ENCODE measurements at regions not wholly inside any gene's neighbourhood (a gene's known extent, or its start where the extent isn't known, plus 50 kb on each side); places are given as distances from the start of the nearest gene placed in this dataset.

- POLR2A ChIA-PET: no interaction called here
Measured at GRCh38 chr5:97489010-97489840, 306.2 kb upstream of the RIOK2 start.

GRCh38 chr5:97494465-97494864, 311.4 kb upstream of the RIOK2 start:
- no peaks in the 10 kb centered on the region for H3K4me1 ChIP-seq (ENCODE audit: control extremely low read depth in 1 of 4, control insufficient read depth in 4 of 4, insufficient read depth in 4 of 4, low read length in 3 of 4)
- no peak overlapping the region for H3K27ac ChIP-seq (ENCODE audit: insufficient read depth in 1 of 2, low read depth in 1 of 2, low read length in 2 of 2, poor library complexity in 1 of 2, severe bottlenecking in 2 of 2)
- DNase-seq: no peak
- CTCF ChIA-PET: no interaction called here
- peaks cover 0 to 2% (median 0%) of the 10 kb centered on the region in 5 experiments for H3K9me3 ChIP-seq (ENCODE audit: control extremely low read depth in 1 of 5, control insufficient read depth in 4 of 5, insufficient read depth in 2 of 5, low read depth in 1 of 5, low read length in 4 of 5)
- POLR2A ChIA-PET: no interaction called here
- no peaks in the 10 kb centered on the region for H3K27me3 ChIP-seq (replicated peaks in 2 of 5; ENCODE audit: control insufficient read depth in 4 of 5, insufficient read depth in 5 of 5, low read length in 4 of 5)
- H3K36me3 ChIP-seq (ENCODE audit: control insufficient read depth in 4 of 4, insufficient read depth in 4 of 4, low read length in 3 of 4): no peaks in the 10 kb centered on the region
- no peak overlapping the region for H3K4me3 ChIP-seq (ENCODE audit: control insufficient read depth in 1 of 7, extremely low read depth in 1 of 7, insufficient read depth in 4 of 7, low read depth in 2 of 7, low read length in 6 of 7)
- WGBS (ENCODE audit: insufficient coverage): 97% methylated on average over 3 of the region's 3 CpGs

More at GRCh38 chr5:97489010-97489840, 306.2 kb upstream of the RIOK2 start:
- DNase-seq: no peak
- Histone ChIP-seq H3K27ac (ENCODE audit: insufficient read depth in 1 of 2, low read depth in 1 of 2, low read length in 2 of 2, poor library complexity in 1 of 2, severe bottlenecking in 2 of 2) (no peak overlapping the region), H3K4me1 (ENCODE audit: control extremely low read depth in 1 of 4, control insufficient read depth in 4 of 4, insufficient read depth in 4 of 4, low read length in 3 of 4) (no peaks in the 10 kb centered on the region), H3K36me3 (ENCODE audit: control insufficient read depth in 4 of 4, insufficient read depth in 4 of 4, low read length in 3 of 4) (no peaks in the 10 kb centered on the region), H3K9me3 (ENCODE audit: control extremely low read depth in 1 of 5, control insufficient read depth in 4 of 5, insufficient read depth in 2 of 5, low read depth in 1 of 5, low read length in 4 of 5) (peaks cover 0 to 2% (median 0%) of the 10 kb centered on the region in 5 experiments), H3K27me3 (replicated peaks in 2 of 5; ENCODE audit: control insufficient read depth in 4 of 5, insufficient read depth in 5 of 5, low read length in 4 of 5) (no peaks in the 10 kb centered on the region), H3K4me3 (ENCODE audit: control insufficient read depth in 1 of 7, extremely low read depth in 1 of 7, insufficient read depth in 4 of 7, low read depth in 2 of 7, low read length in 6 of 7) (no peak overlapping the region)
- 88% methylated on average over 8 of the region's 8 CpGs for WGBS (ENCODE audit: insufficient coverage)
- CTCF ChIA-PET: no interaction called here

- Histone ChIP-seq H3K4me3 (ENCODE audit: control insufficient read depth in 1 of 7, extremely low read depth in 1 of 7, insufficient read depth in 4 of 7, low read depth in 2 of 7, low read length in 6 of 7) (no peak overlapping the region), H3K27ac (ENCODE audit: insufficient read depth in 1 of 2, low read depth in 1 of 2, low read length in 2 of 2, poor library complexity in 1 of 2, severe bottlenecking in 2 of 2) (no peak overlapping the region), H3K9me3 (ENCODE audit: control extremely low read depth in 1 of 5, control insufficient read depth in 4 of 5, insufficient read depth in 2 of 5, low read depth in 1 of 5, low read length in 4 of 5) (no peaks in the 10 kb centered on the region), H3K36me3 (ENCODE audit: control insufficient read depth in 4 of 4, insufficient read depth in 4 of 4, low read length in 3 of 4) (no peaks in the 10 kb centered on the region), H3K4me1 (ENCODE audit: control extremely low read depth in 1 of 4, control insufficient read depth in 4 of 4, insufficient read depth in 4 of 4, low read length in 3 of 4) (no peaks in the 10 kb centered on the region), H3K27me3 (replicated peaks in 2 of 5; ENCODE audit: control insufficient read depth in 4 of 5, insufficient read depth in 5 of 5, low read length in 4 of 5) (no peaks in the 10 kb centered on the region)
- DNase-seq: no peak
- POLR2A ChIA-PET: interaction anchor here (0.7 kb wide), 1 partner anchor 15 kb away, joined by 4 read pairs; no protein-coding TSS in a partner anchor
- CTCF ChIA-PET: no interaction called here
Measured at GRCh38 chr5:97495301-97495700, 312.3 kb upstream of the RIOK2 start.

GRCh38 chr5:97496037-97496436, 313.0 kb upstream of the RIOK2 start:
- no peak for DNase-seq
- Histone ChIP-seq H3K4me1 (ENCODE audit: control extremely low read depth in 1 of 4, control insufficient read depth in 4 of 4, insufficient read depth in 4 of 4, low read length in 3 of 4) (no peaks in the 10 kb centered on the region), H3K9me3 (ENCODE audit: control extremely low read depth in 1 of 5, control insufficient read depth in 4 of 5, insufficient read depth in 2 of 5, low read depth in 1 of 5, low read length in 4 of 5) (no peaks in the 10 kb centered on the region), H3K27ac (ENCODE audit: insufficient read depth in 1 of 2, low read depth in 1 of 2, low read length in 2 of 2, poor library complexity in 1 of 2, severe bottlenecking in 2 of 2) (no peak overlapping the region), H3K4me3 (ENCODE audit: control insufficient read depth in 1 of 7, extremely low read depth in 1 of 7, insufficient read depth in 4 of 7, low read depth in 2 of 7, low read length in 6 of 7) (no peak overlapping the region), H3K27me3 (replicated peaks in 2 of 5; ENCODE audit: control insufficient read depth in 4 of 5, insufficient read depth in 5 of 5, low read length in 4 of 5) (no peaks in the 10 kb centered on the region), H3K36me3 (ENCODE audit: control insufficient read depth in 4 of 4, insufficient read depth in 4 of 4, low read length in 3 of 4) (no peaks in the 10 kb centered on the region)
- ChIA-PET CTCF (no interaction called here), POLR2A (interaction anchor here (0.7 kb wide), 1 partner anchor 16 kb away, joined by 4 read pairs; no protein-coding TSS in a partner anchor)
- no CpG with 5 or more reads among the region's 2 CpGs for WGBS (ENCODE audit: insufficient coverage)

- Histone ChIP-seq H3K9me3 (ENCODE audit: control extremely low read depth in 1 of 5, control insufficient read depth in 4 of 5, insufficient read depth in 2 of 5, low read depth in 1 of 5, low read length in 4 of 5) (no peaks in the 10 kb centered on the region), H3K4me1 (ENCODE audit: control extremely low read depth in 1 of 4, control insufficient read depth in 4 of 4, insufficient read depth in 4 of 4, low read length in 3 of 4) (no peaks in the 10 kb centered on the region), H3K27me3 (replicated peaks in 2 of 5; ENCODE audit: control insufficient read depth in 4 of 5, insufficient read depth in 5 of 5, low read length in 4 of 5) (no peaks in the 10 kb centered on the region), H3K36me3 (ENCODE audit: control insufficient read depth in 4 of 4, insufficient read depth in 4 of 4, low read length in 3 of 4) (no peaks in the 10 kb centered on the region), H3K27ac (ENCODE audit: insufficient read depth in 1 of 2, low read depth in 1 of 2, low read length in 2 of 2, poor library complexity in 1 of 2, severe bottlenecking in 2 of 2) (no peak overlapping the region), H3K4me3 (ENCODE audit: control insufficient read depth in 1 of 7, extremely low read depth in 1 of 7, insufficient read depth in 4 of 7, low read depth in 2 of 7, low read length in 6 of 7) (no peak overlapping the region)
- CTCF ChIA-PET: interaction anchor here (1.2 to 1.3 kb wide), 2 partner anchors 8 to 35 kb away, joined by 3 read pairs; no protein-coding TSS in a partner anchor
- WGBS (ENCODE audit: insufficient coverage): 100% methylated on average over 1 of the region's 1 CpG
- POLR2A ChIA-PET: no interaction called here
- no peak for DNase-seq
Measured at GRCh38 chr5:97498657-97499056, 315.6 kb upstream of the RIOK2 start.

- 96% methylated on average over 6 of the region's 6 CpGs for WGBS (ENCODE audit: insufficient coverage)
- no peaks in the 10 kb centered on the region for H3K36me3 ChIP-seq (ENCODE audit: control insufficient read depth in 4 of 4, insufficient read depth in 4 of 4, low read length in 3 of 4)
- H3K4me3 ChIP-seq (ENCODE audit: control insufficient read depth in 1 of 7, extremely low read depth in 1 of 7, insufficient read depth in 4 of 7, low read depth in 2 of 7, low read length in 6 of 7): no peak overlapping the region
- no peak for DNase-seq
- POLR2A ChIA-PET: no interaction called here
- no peaks in the 10 kb centered on the region for H3K9me3 ChIP-seq (ENCODE audit: control extremely low read depth in 1 of 5, control insufficient read depth in 4 of 5, insufficient read depth in 2 of 5, low read depth in 1 of 5, low read length in 4 of 5)
- CTCF ChIA-PET: no interaction called here
- no peaks in the 10 kb centered on the region for H3K4me1 ChIP-seq (ENCODE audit: control extremely low read depth in 1 of 4, control insufficient read depth in 4 of 4, insufficient read depth in 4 of 4, low read length in 3 of 4)
- H3K27ac ChIP-seq (ENCODE audit: insufficient read depth in 1 of 2, low read depth in 1 of 2, low read length in 2 of 2, poor library complexity in 1 of 2, severe bottlenecking in 2 of 2): no peak overlapping the region
- H3K27me3 ChIP-seq (replicated peaks in 2 of 5; ENCODE audit: control insufficient read depth in 4 of 5, insufficient read depth in 5 of 5, low read length in 4 of 5): no peaks in the 10 kb centered on the region
Measured at GRCh38 chr5:97499605-97500004, 316.6 kb upstream of the RIOK2 start.

- Histone ChIP-seq H3K4me1 (ENCODE audit: control extremely low read depth in 1 of 4, control insufficient read depth in 4 of 4, insufficient read depth in 4 of 4, low read length in 3 of 4) (no peaks in the 10 kb centered on the region), H3K4me3 (ENCODE audit: control insufficient read depth in 1 of 7, extremely low read depth in 1 of 7, insufficient read depth in 4 of 7, low read depth in 2 of 7, low read length in 6 of 7) (no peak overlapping the region), H3K27ac (ENCODE audit: insufficient read depth in 1 of 2, low read depth in 1 of 2, low read length in 2 of 2, poor library complexity in 1 of 2, severe bottlenecking in 2 of 2) (no peak overlapping the region), H3K36me3 (ENCODE audit: control insufficient read depth in 4 of 4, insufficient read depth in 4 of 4, low read length in 3 of 4) (no peaks in the 10 kb centered on the region), H3K9me3 (ENCODE audit: control extremely low read depth in 1 of 5, control insufficient read depth in 4 of 5, insufficient read depth in 2 of 5, low read depth in 1 of 5, low read length in 4 of 5) (no peaks in the 10 kb centered on the region), H3K27me3 (replicated peaks in 2 of 5; ENCODE audit: control insufficient read depth in 4 of 5, insufficient read depth in 5 of 5, low read length in 4 of 5) (no peaks in the 10 kb centered on the region)
- POLR2A ChIA-PET: no interaction called here
- no CpG with 5 or more reads among the region's 3 CpGs for WGBS (ENCODE audit: insufficient coverage)
- DNase-seq: no peak
- CTCF ChIA-PET: no interaction called here
Measured at GRCh38 chr5:97501286-97501964, 318.4 kb upstream of the RIOK2 start.

Data from common myeloid progenitor, CD34-positive (primary cell).